ENCODE measurements at regions not wholly inside any gene's neighbourhood (a gene's known extent, or its start where the extent isn't known, plus 50 kb on each side); places are given as distances from the start of the nearest gene placed in this dataset.
A peak's percentile ranks its signal among the peaks of the same experiment; 100 is the strongest.

GRCh38 chr11:31873124-31873523 is 62.0 kb upstream of the PAX6 start:
- H3K4ac ChIP-seq (ENCODE audit: low read depth in 1 of 2, low read length in 2 of 2) = no peak overlapping the region
- no peak overlapping the region for H2BK120ac ChIP-seq (ENCODE audit: low read depth, low read length)
- no peak overlapping the region for H2BK12ac ChIP-seq (ENCODE audit: low read length in 2 of 2)
- no peak overlapping the region for H3K18ac ChIP-seq (ENCODE audit: low read depth in 1 of 2, low read length in 2 of 2)
- no peak overlapping the region for H4K91ac ChIP-seq (ENCODE audit: low read length)
- no peak for DNase-seq
- H2BK15ac ChIP-seq (ENCODE audit: low read depth, poor library complexity, severe bottlenecking) = no peak overlapping the region
- H2AFZ ChIP-seq (ENCODE audit: low read depth, low read length) = no peak overlapping the region
- H4K8ac ChIP-seq (ENCODE audit: low read length) = no peak overlapping the region
- no peak overlapping the region for H3K9ac ChIP-seq (ENCODE audit: low read length)
- peaks cover 52 to 69% of the 10 kb centered on the region in 2 experiments for H3K27me3 ChIP-seq (ENCODE audit: control insufficient read depth in 1 of 2, insufficient read depth in 1 of 2, low read length in 2 of 2)
- no peak overlapping the region for H3K4me2 ChIP-seq (ENCODE audit: low read length, poor library complexity, severe bottlenecking)
- no peaks in the 10 kb centered on the region for H3K36me3 ChIP-seq (ENCODE audit: control insufficient read depth in 1 of 2, insufficient read depth in 2 of 2, low read depth in 1 of 2, low read length in 2 of 2)
- H3K27ac ChIP-seq (ENCODE audit: low read length, poor library complexity, severe bottlenecking) = no peak overlapping the region
- 50% methylated on average over 1 of the region's 2 CpGs for WGBS
- no peak overlapping the region for H3K23ac ChIP-seq (ENCODE audit: low read length in 2 of 2)
- no peak overlapping the region for H2BK5ac ChIP-seq (ENCODE audit: low read depth, low read length, poor library complexity, severe bottlenecking)
- H3K14ac ChIP-seq (ENCODE audit: low read length in 2 of 2) = no peak overlapping the region
- no peak overlapping the region for H2AK5ac ChIP-seq (ENCODE audit: low read length, severe bottlenecking)
- no peaks in the 10 kb centered on the region for H3K9me3 ChIP-seq (ENCODE audit: control insufficient read depth, low read length)
- H3K4me1 ChIP-seq (ENCODE audit: control insufficient read depth, insufficient read depth, low read depth, low read length) = peaks cover 4% of the 10 kb centered on the region
- H3K4me3 ChIP-seq (ENCODE audit: insufficient read depth in 1 of 2, low read depth in 1 of 2, low read length in 2 of 2) = no peak overlapping the region
- no peaks in the 10 kb centered on the region for H3K79me1 ChIP-seq (replicated peaks; ENCODE audit: low read length, poor library complexity, severe bottlenecking)

- 40% methylated on average over 1 of the region's 3 CpGs for WGBS
Observed at GRCh38 chr11:31872076-31872443, 60.9 kb upstream of the PAX6 start.

GRCh38 chr11:31871310-31872075 is 60.4 kb upstream of the PAX6 start:
- no peak overlapping the region for H2AFZ ChIP-seq (ENCODE audit: low read depth, low read length)
- H4K91ac ChIP-seq (ENCODE audit: low read length) = no peak overlapping the region
- no peak overlapping the region for H2BK5ac ChIP-seq (ENCODE audit: low read depth, low read length, poor library complexity, severe bottlenecking)
- H3K23ac ChIP-seq (ENCODE audit: low read length in 2 of 2) = no peak overlapping the region
- no peak overlapping the region for H3K4me3 ChIP-seq (ENCODE audit: insufficient read depth in 1 of 2, low read depth in 1 of 2, low read length in 2 of 2)
- peaks cover 54 to 55% of the 10 kb centered on the region in 2 experiments for H3K27me3 ChIP-seq (ENCODE audit: control insufficient read depth in 1 of 2, insufficient read depth in 1 of 2, low read length in 2 of 2)
- no peaks in the 10 kb centered on the region for H3K36me3 ChIP-seq (ENCODE audit: control insufficient read depth in 1 of 2, insufficient read depth in 2 of 2, low read depth in 1 of 2, low read length in 2 of 2)
- H3K4ac ChIP-seq (ENCODE audit: low read depth in 1 of 2, low read length in 2 of 2) = no peak overlapping the region
- H3K14ac ChIP-seq (ENCODE audit: low read length in 2 of 2) = no peak overlapping the region
- H2BK15ac ChIP-seq (ENCODE audit: low read depth, poor library complexity, severe bottlenecking) = peak overlapping the region; percentile 41
- 54% methylated on average over 10 of the region's 10 CpGs for WGBS
- no peak overlapping the region for H3K18ac ChIP-seq (ENCODE audit: low read depth in 1 of 2, low read length in 2 of 2)
- H3K9me3 ChIP-seq (ENCODE audit: control insufficient read depth, low read length) = no peaks in the 10 kb centered on the region
- no peak overlapping the region for H4K8ac ChIP-seq (ENCODE audit: low read length)
- H3K9ac ChIP-seq (ENCODE audit: low read length) = no peak overlapping the region
- H2BK120ac ChIP-seq (ENCODE audit: low read depth, low read length) = no peak overlapping the region
- no peak overlapping the region for H2AK5ac ChIP-seq (ENCODE audit: low read length, severe bottlenecking)
- peaks cover 4% of the 10 kb centered on the region for H3K4me1 ChIP-seq (ENCODE audit: control insufficient read depth, insufficient read depth, low read depth, low read length)
- H3K79me1 ChIP-seq (replicated peaks; ENCODE audit: low read length, poor library complexity, severe bottlenecking) = no peaks in the 10 kb centered on the region
- H3K4me2 ChIP-seq (ENCODE audit: low read length, poor library complexity, severe bottlenecking) = no peak overlapping the region
- H2BK12ac ChIP-seq (ENCODE audit: low read length in 2 of 2) = no peak overlapping the region
- H3K27ac ChIP-seq (ENCODE audit: low read length, poor library complexity, severe bottlenecking) = no peak overlapping the region
- no peak for DNase-seq

More at GRCh38 chr11:31872076-31872443, 60.9 kb upstream of the PAX6 start:
- Histone ChIP-seq H3K23ac (ENCODE audit: low read length in 2 of 2) (no peak overlapping the region), H2AK5ac (ENCODE audit: low read length, severe bottlenecking) (no peak overlapping the region), H3K27ac (ENCODE audit: low read length, poor library complexity, severe bottlenecking) (no peak overlapping the region), H3K79me1 (replicated peaks; ENCODE audit: low read length, poor library complexity, severe bottlenecking) (no peaks in the 10 kb centered on the region), H3K18ac (ENCODE audit: low read depth in 1 of 2, low read length in 2 of 2) (no peak overlapping the region), H3K9me3 (ENCODE audit: control insufficient read depth, low read length) (no peaks in the 10 kb centered on the region), H2BK12ac (ENCODE audit: low read length in 2 of 2) (no peak overlapping the region), H3K4ac (ENCODE audit: low read depth in 1 of 2, low read length in 2 of 2) (no peak overlapping the region), H3K4me1 (ENCODE audit: control insufficient read depth, insufficient read depth, low read depth, low read length) (peaks cover 4% of the 10 kb centered on the region), H3K9ac (ENCODE audit: low read length) (no peak overlapping the region), H3K4me2 (ENCODE audit: low read length, poor library complexity, severe bottlenecking) (no peak overlapping the region), H3K14ac (ENCODE audit: low read length in 2 of 2) (no peak overlapping the region), H4K91ac (ENCODE audit: low read length) (no peak overlapping the region), H2BK5ac (ENCODE audit: low read depth, low read length, poor library complexity, severe bottlenecking) (no peak overlapping the region), H2AFZ (ENCODE audit: low read depth, low read length) (no peak overlapping the region), H3K36me3 (ENCODE audit: control insufficient read depth in 1 of 2, insufficient read depth in 2 of 2, low read depth in 1 of 2, low read length in 2 of 2) (no peaks in the 10 kb centered on the region), H4K8ac (ENCODE audit: low read length) (no peak overlapping the region), H3K4me3 (ENCODE audit: insufficient read depth in 1 of 2, low read depth in 1 of 2, low read length in 2 of 2) (no peak overlapping the region), H2BK120ac (ENCODE audit: low read depth, low read length) (no peak overlapping the region), H2BK15ac (ENCODE audit: low read depth, poor library complexity, severe bottlenecking) (no peak overlapping the region), H3K27me3 (ENCODE audit: control insufficient read depth in 1 of 2, insufficient read depth in 1 of 2, low read length in 2 of 2) (peaks cover 51 to 60% of the 10 kb centered on the region in 2 experiments)
- no peak for DNase-seq

- Histone ChIP-seq H2AFZ (ENCODE audit: low read depth, low read length) (no peak overlapping the region), H3K4me1 (ENCODE audit: control insufficient read depth, insufficient read depth, low read depth, low read length) (peaks cover 4% of the 10 kb centered on the region), H4K8ac (ENCODE audit: low read length) (no peak overlapping the region), H3K36me3 (ENCODE audit: control insufficient read depth in 1 of 2, insufficient read depth in 2 of 2, low read depth in 1 of 2, low read length in 2 of 2) (no peaks in the 10 kb centered on the region), H3K9ac (ENCODE audit: low read length) (no peak overlapping the region), H2BK12ac (ENCODE audit: low read length in 2 of 2) (no peak overlapping the region), H3K9me3 (ENCODE audit: control insufficient read depth, low read length) (no peaks in the 10 kb centered on the region), H3K23ac (ENCODE audit: low read length in 2 of 2) (no peak overlapping the region), H3K27me3 (ENCODE audit: control insufficient read depth in 1 of 2, insufficient read depth in 1 of 2, low read length in 2 of 2) (peaks cover 49 to 50% of the 10 kb centered on the region in 2 experiments), H3K79me1 (replicated peaks; ENCODE audit: low read length, poor library complexity, severe bottlenecking) (no peaks in the 10 kb centered on the region), H3K14ac (ENCODE audit: low read length in 2 of 2) (no peak overlapping the region), H2BK15ac (ENCODE audit: low read depth, poor library complexity, severe bottlenecking) (no peak overlapping the region), H3K18ac (ENCODE audit: low read depth in 1 of 2, low read length in 2 of 2) (no peak overlapping the region), H3K4ac (ENCODE audit: low read depth in 1 of 2, low read length in 2 of 2) (no peak overlapping the region), H2AK5ac (ENCODE audit: low read length, severe bottlenecking) (no peak overlapping the region), H4K91ac (ENCODE audit: low read length) (no peak overlapping the region), H2BK5ac (ENCODE audit: low read depth, low read length, poor library complexity, severe bottlenecking) (no peak overlapping the region), H2BK120ac (ENCODE audit: low read depth, low read length) (no peak overlapping the region), H3K4me3 (ENCODE audit: insufficient read depth in 1 of 2, low read depth in 1 of 2, low read length in 2 of 2) (no peak overlapping the region), H3K27ac (ENCODE audit: low read length, poor library complexity, severe bottlenecking) (no peak overlapping the region), H3K4me2 (ENCODE audit: low read length, poor library complexity, severe bottlenecking) (no peak overlapping the region)
- peak; percentile 49 for DNase-seq
- 13% methylated on average over 12 of the region's 13 CpGs for WGBS
Observed at GRCh38 chr11:31870609-31871309, 59.6 kb upstream of the PAX6 start.
